Upper lobe of right lung (tissue), 1 donor: ENCODE measurements at regions not wholly inside any gene's neighbourhood (a gene's known extent, or its start where the extent isn't known, plus 50 kb on each side); places are given as distances from the start of the nearest gene placed in this dataset.

Source experiments
- ATAC-seq: fragments of 200-7000 bp; cut with Tn5 transposase; one replicate; pipeline ENCODE4 v1.9.1; 2020; ENCODE audit warnings: mild to moderate bottlenecking, moderate library complexity
- DNase-seq: peaks from one replicate; pipeline ENCODE4 v3.0.0-alpha.2; 2020
- H3K27ac ChIP-seq: fragments of 200-600 bp; one replicate; pipeline ENCODE4 v1.8.0; 2022
- H3K27me3 ChIP-seq: fragments of 200-600 bp; one replicate; pipeline ENCODE4 v1.8.0; 2022; ENCODE audit warnings: mild to moderate bottlenecking
- H3K36me3 ChIP-seq: fragments of 200-600 bp; one replicate; pipeline ENCODE4 v1.8.0; 2022
- H3K4me1 ChIP-seq: fragments of 200-600 bp; one replicate; pipeline ENCODE4 v1.8.0; 2022
- H3K4me3 ChIP-seq: fragments of 200-600 bp; one replicate; pipeline ENCODE4 v1.8.0; 2022; ENCODE audit warnings: mild to moderate bottlenecking
- H3K9me3 ChIP-seq: fragments of 200-600 bp; one replicate; pipeline ENCODE4 v1.8.0; 2022
- CTCF ChIP-seq: fragments of 200-600 bp; IDR thresholded peaks from one replicate; pipeline ENCODE4 v1.8.0; 2022; ENCODE audit warnings: antibody characterized with exemption
- intact Hi-C: fragments of 100-400 bp; cut with DNase I; formaldehyde crosslinking; loops from one replicate; pipeline ENCODE4 v1.11.0; 2022
- donor health status: DM: no; HTN: yes; CAD: no; lungs with severe emphysema.

- intact Hi-C loops, result no loop called here
- H3K27me3 ChIP-seq, result no peaks in the 10 kb centered on the region
- H3K4me1 ChIP-seq, result no peaks in the 10 kb centered on the region
- no peak for ATAC-seq
- no peaks in the 10 kb centered on the region for H3K36me3 ChIP-seq
- H3K27ac ChIP-seq, result no peak overlapping the region
- no peaks in the 10 kb centered on the region for H3K9me3 ChIP-seq
- no peak overlapping the region for H3K4me3 ChIP-seq
- no peak for DNase-seq
- TF ChIP-seq CTCF, result no peak
Observed at GRCh38 chrX:42988700-42989099, 210.7 kb upstream of the PPP1R2C start.

GRCh38 chrX:42992199-42992943 lies 214.4 kb upstream of the PPP1R2C start:
- intact Hi-C loops, result no loop called here
- Histone ChIP-seq H3K36me3 (no peaks in the 10 kb centered on the region), H3K27me3 (no peaks in the 10 kb centered on the region), H3K27ac (no peak overlapping the region), H3K9me3 (no peaks in the 10 kb centered on the region), H3K4me1 (no peaks in the 10 kb centered on the region), H3K4me3 (no peak overlapping the region)
- ATAC-seq (no peak), DNase-seq (no peak)
- no peak for TF ChIP-seq CTCF

- Histone ChIP-seq H3K27ac (no peak overlapping the region), H3K9me3 (no peaks in the 10 kb centered on the region), H3K36me3 (no peaks in the 10 kb centered on the region), H3K4me1 (no peaks in the 10 kb centered on the region), H3K27me3 (no peaks in the 10 kb centered on the region), H3K4me3 (no peak overlapping the region)
- DNase-seq, result no peak
- intact Hi-C loops, result no loop called here
- ATAC-seq, result no peak
- no peak for TF ChIP-seq CTCF
Observed at GRCh38 chrX:42996861-42997260, 218.9 kb upstream of the PPP1R2C start.

GRCh38 chrX:43000121-43000520 lies 222.2 kb upstream of the PPP1R2C start:
- no peaks in the 10 kb centered on the region for H3K9me3 ChIP-seq
- H3K27ac ChIP-seq, result no peak overlapping the region
- DNase-seq (no peak), ATAC-seq (no peak)
- intact Hi-C loops, result no loop called here
- TF ChIP-seq CTCF, result no peak
- no peaks in the 10 kb centered on the region for H3K4me1 ChIP-seq
- H3K36me3 ChIP-seq, result no peaks in the 10 kb centered on the region
- no peak overlapping the region for H3K4me3 ChIP-seq
- no peaks in the 10 kb centered on the region for H3K27me3 ChIP-seq

- DNase-seq, result no peak
- TF ChIP-seq CTCF, result no peak
- Histone ChIP-seq H3K9me3 (no peaks in the 10 kb centered on the region), H3K36me3 (no peaks in the 10 kb centered on the region), H3K4me3 (no peak overlapping the region), H3K27ac (no peak overlapping the region), H3K4me1 (no peaks in the 10 kb centered on the region), H3K27me3 (no peaks in the 10 kb centered on the region)
- intact Hi-C loops, result no loop called here
- no peak for ATAC-seq
Observed at GRCh38 chrX:43002526-43003203, 224.7 kb upstream of the PPP1R2C start.
